ENCODE measurements at regions not wholly inside any gene's neighbourhood (a gene's known extent, or its start where the extent isn't known, plus 50 kb on each side); places are given as distances from the start of the nearest gene placed in this dataset.

DNA sequence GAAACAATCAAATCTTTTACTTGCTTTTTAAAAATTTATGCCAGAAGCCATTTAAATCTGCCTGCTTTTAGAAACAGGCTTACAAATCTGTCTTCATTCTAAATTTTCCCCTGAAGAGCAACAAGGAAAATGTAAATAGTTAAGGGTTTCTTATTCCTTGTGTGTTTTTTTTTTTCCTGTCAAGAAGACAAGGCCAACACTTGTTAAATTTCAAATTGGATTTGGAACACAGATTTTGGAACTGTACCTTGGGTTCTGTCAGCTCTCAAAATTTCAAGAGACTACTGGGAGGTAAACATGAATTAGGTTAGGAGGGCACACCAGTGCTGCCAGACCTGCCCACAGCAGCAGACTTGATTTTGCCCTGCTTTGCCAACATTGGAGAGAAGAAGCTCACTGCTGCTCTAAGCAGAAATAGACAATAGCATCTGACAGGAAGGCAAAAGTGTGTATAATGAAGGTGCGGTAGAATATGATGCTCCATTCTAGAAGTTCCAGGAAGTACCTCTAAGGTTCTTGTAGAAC is 121.7 kb downstream of the NHLRC3 start:
- no peak for DNase-seq (ENCODE audit: low read depth)

DNA sequence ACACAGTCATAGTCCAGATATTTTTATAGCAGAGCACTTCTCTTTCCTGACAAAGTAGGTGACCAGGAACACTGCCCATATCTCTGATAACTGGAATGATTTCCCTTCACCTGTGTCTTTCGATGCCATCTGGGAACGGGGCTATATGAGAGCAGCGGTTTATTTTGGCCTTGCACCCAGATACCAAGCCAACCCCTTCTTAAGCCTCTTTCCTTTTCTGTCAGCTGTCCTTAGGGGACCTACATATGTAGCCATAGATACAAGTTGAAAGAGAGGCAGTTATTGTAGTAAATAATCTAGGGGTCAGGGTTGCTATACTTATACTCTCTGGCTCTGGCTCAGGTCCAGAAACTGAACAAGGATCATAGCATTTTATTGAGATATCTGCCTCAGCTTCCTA is 128.8 kb downstream of the NHLRC3 start:
- no peak for DNase-seq (ENCODE audit: low read depth)

DNA sequence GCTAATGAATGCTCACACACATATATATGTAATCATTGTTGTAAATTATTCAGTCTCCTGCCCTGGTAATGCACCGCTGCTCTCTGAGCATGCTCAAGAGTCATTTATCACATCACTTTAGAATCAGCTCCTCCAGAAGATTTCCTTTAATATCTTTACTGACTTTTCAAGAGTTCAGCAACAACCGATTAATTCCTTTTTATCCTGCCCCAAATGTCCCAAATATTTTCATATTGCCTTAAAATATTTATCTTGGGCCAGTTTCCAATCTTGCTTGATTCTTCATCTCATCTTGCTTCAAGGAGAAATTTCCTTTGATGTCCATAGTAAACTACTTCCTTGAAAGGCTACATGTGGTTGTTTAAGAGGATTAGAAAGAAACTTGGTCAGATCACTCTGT is 132.5 kb downstream of the NHLRC3 start:
- DNase-seq (ENCODE audit: low read depth): no peak

DNA sequence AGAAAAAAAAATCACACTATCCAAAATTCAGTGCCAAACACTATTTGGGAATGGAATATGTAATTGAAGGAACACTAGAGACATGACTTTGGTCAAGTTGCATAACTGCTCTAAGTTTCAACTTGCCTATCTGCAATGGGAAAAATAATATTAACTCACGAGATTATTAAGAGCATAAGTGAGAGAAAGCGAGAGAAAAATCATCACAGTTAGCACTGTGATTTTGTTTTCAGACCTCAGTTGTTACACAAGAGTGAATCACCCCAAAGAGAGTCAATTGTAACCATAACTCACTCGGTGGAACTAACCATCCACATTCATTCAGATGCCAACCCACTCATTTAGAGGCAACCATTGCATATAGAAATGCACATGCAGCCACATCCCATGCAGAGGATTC is 147.1 kb downstream of the NHLRC3 start:
- no peak for DNase-seq (ENCODE audit: low read depth)

DNA sequence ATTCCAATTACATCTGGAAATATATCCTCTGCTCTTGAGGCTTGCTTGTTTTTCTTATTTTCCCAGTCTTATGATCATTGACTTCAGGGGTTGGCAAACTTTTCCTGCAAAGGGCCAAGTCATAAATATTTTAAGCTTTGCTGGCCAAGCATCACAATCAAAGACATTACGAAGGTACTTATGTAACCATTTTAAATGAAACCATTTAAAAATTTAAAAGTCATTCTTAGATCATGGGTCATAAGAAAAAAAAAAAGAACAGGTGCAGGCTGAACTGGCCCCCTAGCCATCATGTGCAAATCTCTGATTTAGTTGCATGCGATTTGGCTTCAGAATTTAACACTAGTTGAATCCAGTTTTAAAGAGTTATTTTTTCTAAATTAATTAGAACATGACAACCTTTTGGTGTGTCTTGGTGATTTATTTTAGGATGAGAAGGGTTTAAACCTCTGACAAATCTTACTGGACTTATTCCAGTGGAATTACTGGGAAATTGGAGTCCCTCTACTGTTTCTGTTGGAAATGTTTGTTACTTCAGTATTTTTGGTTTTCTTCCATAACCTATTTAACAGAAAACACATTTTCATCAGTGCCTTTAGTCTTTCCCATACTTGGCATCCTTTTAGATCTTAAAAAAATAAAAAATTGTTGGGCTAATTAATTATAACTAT is 148.1 kb downstream of the NHLRC3 start:
- DNase-seq (ENCODE audit: low read depth): no peak

DNA sequence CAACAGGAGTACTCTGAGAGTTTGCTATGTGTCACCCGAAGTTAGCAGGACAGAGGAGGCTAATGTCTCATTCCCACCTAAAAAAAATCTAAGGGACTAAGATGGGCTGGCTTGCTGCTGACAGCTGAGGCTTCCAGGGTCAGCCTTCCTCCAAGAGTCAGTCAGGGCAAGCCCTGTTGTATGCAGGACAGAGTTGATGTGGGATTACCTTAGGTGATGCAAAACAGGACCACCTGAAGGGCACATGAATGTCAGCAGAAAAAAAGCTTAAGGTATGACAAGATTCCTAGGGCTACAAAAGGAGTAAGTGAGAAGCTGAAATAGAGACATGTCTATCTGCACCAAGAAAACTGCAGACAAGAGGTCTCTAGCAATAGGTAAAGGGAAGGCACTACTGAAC is 151.5 kb downstream of the NHLRC3 start:
- no peak for DNase-seq (ENCODE audit: low read depth)

DNA sequence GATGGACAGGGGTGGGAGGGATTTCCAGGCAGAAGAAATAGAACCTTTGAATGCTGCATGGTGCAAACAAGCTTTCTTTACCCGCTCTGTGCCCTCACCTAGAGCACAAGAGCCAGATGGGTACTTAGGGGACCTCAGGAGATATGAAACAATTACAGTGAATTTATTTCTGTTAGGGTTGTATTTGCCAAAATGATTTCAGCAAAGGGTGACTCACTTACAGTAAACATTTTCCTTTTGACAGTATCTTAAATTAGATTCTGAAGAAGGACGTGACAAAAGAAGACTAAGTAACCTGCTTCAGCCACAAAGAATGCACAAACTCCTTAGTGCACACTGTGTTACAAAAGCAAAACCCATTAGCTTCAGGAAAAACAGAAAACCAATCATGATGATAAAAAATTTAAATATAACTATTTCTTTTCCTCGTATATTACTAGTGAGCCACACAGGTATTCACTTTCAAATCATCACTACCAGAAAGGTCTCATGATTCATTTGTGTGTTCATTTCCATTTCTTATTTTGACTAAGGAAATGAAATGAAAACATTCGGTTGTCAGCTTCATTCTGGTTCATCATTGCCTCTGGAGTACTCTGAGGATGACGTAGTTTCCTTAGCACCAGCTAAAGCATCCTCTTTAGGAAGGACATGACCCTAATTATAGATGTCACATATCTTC is 158.8 kb downstream of the NHLRC3 start:
- no peak for DNase-seq (ENCODE audit: low read depth)

DNA sequence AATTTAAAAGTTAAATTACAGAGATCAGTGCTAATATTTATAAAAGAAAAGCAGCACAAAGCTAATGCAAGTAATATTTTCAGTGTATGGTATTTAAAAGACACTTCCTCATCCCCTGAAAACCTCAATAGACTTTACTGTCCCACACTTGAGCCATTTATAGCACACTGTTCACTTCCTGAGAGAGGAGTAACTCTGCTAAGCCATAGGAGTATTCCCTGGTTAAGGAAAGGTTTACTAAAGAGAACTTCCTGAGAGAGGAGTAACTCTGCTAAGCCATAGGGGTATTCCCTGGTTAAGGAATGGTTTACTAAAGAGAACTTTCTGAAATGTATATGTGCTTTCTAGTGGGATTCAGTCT is 159.4 kb downstream of the NHLRC3 start:
- DNase-seq (ENCODE audit: low read depth): no peak

DNA sequence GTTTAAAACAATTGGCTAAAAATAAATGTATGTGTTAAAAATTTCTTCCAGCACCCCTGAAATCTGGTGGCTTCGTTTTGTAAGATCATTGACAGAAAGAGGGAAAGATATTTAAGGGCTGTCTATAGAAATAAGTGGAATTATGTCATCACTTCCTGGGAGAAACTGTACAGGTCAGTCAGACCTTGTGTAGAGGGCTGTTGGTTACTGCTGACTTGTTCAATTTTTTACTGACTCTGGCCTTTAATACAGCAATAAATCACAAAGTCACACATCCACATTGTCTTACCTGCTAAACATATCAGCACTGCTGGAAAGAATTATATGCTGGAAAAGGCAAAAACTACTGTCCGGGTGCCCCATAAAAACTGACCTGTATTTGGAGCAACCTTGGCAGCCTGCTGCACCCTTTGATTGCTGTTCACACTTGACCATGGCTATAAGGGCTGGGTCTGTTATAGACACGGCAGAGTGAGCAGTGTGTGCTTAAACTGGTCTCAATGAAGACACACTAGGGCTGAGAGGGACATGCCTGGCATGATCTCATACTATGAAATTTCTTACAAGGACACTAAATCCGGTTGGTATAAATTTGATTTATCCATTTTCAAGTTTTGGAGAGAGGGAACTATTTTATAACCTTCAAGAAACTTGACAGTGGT is 162.1 kb downstream of the NHLRC3 start:
- no peak for DNase-seq (ENCODE audit: low read depth)

DNA sequence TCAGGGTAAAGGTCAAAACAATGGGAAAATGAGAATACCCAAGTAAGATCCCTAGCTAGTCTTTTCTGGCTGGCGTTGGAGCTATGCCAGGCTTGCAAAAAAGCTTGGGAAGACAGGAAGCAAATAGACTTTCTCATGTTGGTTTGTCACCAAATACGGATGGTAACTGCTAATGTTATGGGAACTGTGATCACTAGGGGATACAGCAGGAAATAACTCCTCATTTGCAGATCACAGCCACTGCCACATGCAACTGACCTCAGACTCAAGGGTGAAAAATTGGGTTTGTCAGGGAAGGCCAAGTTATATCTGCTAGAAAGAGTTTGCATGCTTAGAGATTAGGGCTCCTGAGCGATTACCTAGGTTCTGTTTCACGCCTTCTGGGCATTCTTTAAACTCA is 162.9 kb downstream of the NHLRC3 start:
- no peak for DNase-seq (ENCODE audit: low read depth)

DNA sequence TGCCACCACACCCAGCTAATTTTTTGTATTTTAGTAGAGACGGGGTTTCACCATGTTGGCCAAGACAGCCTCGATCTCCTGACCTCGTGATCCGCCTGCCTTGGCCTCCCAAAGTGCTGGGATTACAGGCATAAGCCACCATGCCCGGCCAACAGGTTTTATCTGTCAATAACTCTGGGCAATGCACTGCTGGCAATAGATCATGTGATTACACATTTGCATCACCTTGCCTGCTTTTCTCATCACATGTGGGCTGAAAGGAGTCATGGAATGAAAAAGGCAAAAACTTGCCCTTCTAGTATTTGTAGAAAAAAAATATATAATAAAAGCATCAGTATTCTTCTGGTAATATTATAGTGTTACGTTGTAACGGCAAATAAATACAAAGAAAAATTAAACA is 164.5 kb downstream of the NHLRC3 start:
- no peak for DNase-seq (ENCODE audit: low read depth)

DNA sequence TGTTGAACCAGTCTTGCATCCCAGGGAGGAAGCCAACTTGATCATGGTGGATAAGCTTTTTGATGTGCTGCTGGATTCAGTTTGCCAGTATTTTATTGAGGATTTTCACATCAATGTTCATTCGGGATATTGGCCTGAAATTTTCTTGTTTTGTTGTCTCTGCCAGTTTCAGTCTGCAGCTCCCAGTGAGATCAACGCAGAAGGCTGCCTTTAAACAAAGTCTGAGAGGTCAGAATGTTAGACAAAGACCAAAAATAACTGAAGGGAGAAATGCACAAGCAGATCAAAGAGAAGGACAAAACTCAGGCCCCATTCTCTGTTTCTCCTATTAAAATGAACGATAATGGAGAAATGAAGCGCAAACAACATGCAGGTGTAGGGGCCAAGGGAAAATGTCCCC is 170.4 kb downstream of the NHLRC3 start:
- no peak for DNase-seq (ENCODE audit: low read depth)

DNA sequence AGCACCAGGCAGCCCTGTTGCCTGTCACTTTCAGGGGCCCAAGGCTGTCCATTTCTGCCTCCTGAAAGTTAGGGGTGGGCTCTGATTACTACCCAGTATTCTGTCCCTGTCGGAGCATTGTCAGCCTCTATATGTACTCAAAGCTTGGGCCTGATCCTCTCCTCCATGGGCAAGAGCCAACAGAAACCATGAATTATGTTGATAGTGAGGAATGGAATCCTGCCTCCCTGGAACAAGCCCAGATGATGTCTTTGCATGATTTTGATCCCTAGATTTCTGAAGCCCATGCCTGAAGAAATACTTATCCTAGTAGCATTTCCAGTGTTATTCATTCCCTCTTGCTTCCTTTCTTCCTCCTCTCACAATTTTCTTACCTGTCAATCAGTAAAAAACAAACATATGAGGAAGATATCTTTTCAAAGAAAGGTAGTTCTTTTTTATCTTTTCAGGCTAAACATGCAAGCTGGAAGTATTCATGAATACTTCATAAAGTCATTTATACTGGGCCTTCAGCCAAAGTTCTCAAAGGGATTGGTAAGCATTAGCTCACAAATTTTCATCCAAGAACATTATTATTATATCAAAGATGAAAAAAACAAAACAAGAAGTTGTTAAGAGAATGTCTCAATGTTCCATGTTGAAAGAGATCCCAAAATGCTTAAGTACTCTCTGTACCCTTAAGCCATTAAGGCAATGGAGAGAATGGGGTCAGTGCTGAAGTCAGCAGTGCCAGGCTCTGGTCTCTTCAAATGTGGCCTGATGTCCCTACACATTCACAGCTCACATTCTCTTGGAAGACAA is 171.7 kb downstream of the NHLRC3 start:
- no peak for DNase-seq (ENCODE audit: low read depth)

DNA sequence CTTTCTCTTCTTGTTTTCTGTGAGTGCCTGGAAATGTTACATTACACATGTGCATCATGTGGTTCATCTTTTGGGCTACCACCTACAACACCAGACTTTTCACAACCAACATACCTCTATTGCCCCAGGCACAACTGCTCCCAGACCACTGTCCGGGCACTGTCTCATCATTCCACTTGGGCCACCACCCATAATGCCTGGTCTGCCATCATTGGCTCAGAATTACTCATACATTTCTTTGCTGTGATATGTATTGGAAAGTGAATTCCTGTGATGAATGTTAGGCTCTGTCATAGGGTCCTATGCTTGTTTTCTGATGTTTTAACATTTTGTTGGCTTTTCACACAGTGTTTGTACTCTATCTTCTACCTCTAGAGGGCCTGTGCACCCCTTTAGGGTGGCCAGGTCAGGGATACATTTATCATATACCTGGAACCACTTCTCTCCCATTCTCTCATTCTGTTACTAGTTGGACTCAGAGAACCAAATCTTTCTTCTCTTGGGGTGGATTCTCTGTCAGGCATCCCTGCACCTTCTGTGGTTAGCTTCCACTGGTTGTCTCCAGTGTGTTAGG is 172.8 kb downstream of the NHLRC3 start:
- DNase-seq (ENCODE audit: low read depth): no peak

DNA sequence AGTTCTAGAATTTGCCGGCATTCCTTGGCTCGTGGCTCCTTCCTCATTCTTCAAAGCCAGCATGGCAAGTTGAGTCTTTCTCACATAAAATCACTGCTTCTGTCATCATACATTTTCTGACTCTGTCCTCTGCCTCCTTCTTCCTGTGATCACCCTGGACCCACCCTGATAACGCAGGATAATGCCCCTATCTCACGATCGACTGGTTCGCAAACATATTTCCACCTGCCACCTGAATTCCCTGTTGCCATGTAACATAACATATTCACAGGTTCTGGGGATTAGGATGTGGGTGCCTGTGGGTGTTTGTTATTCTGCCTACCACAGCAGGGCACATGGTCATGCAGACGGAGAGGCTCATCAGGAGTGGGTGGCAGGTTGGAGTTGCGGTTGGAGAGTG is 177.7 kb downstream of the NHLRC3 start:
- DNase-seq (ENCODE audit: low read depth): no peak

DNA sequence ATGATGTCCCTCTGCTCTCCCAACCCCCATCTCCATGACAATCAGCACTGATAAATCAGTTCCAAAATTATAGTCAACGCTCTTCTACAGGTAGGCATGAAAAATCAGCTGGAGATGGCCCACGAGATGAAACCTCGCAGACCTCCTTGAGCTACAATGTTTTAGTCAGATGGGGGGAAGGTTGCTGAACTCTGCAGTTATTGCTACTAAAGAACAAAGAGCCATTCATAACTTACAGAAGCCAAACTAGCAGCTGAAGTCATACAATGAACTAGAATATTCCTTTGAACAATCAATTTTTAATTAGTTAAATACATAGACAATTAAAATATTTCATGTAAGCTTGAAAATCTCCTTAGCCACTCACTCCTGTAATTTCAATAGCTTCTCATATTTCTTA is 179.2 kb downstream of the NHLRC3 start:
- DNase-seq (ENCODE audit: low read depth): no peak

DNA sequence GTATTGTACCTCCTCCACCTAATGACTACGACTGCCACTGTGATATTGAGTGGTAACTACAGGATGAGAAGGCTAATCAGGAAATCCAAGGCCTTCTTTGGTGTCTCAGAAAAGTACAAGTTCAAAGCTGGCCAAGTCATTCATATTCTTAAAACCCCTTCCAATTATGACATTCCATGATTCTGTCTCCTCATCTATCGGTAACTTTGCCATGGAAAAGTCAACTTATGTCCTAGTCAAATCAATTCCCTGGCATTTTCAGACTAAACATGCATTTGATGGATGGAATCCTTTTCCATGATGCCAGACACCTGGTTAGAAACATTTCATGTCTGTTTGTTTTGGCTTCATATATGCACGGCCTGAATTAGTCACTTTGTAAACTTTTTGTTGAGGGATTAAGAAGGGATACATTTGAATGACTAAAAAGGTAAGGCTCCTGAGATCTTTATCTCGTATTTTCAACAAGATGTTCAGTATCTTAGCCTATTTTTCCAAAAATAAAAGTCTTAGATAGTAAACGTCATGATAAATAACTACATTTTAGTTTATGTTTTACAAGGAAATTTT is 186.5 kb downstream of the NHLRC3 start:
- DNase-seq (ENCODE audit: low read depth): no peak

DNA sequence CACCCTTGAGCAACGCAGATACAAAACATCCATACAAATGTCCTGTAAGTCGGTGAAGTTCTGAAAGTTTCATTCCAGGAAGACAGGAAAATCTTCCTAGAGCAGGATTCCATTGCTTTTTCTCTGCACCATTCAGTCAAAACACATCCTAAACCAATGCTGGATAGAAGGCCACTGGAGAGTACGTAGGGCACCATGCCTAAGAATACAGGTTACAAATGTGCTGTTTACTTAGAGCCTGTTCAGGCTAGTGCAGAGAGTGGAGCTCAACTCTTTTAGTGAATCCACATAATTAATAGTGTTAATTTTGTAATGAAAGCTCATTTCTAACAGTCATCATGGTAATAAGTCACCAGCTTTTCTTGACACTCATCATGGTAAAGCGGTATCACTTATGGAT is 187.6 kb downstream of the NHLRC3 start:
- no peak for DNase-seq (ENCODE audit: low read depth)

DNA sequence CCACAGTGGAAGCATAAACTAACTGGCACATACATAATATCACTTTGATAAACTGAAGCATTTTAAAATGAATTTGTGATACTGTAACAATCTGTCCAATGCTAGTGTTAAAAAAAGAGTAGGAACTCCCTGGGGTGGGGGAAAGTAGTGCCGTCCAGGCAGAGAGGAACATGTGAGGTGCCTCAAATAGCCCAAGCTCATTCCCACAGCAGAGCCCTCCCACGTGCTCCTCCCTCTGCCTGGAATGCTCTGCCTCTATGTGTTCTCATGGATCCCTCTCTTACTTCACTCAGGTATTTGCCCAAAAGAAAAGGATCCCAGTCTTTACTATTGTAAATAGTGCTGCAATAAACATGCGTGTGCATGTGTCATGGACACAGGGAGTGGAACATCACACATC is 188.1 kb downstream of the NHLRC3 start:
- DNase-seq (ENCODE audit: low read depth): no peak

DNA sequence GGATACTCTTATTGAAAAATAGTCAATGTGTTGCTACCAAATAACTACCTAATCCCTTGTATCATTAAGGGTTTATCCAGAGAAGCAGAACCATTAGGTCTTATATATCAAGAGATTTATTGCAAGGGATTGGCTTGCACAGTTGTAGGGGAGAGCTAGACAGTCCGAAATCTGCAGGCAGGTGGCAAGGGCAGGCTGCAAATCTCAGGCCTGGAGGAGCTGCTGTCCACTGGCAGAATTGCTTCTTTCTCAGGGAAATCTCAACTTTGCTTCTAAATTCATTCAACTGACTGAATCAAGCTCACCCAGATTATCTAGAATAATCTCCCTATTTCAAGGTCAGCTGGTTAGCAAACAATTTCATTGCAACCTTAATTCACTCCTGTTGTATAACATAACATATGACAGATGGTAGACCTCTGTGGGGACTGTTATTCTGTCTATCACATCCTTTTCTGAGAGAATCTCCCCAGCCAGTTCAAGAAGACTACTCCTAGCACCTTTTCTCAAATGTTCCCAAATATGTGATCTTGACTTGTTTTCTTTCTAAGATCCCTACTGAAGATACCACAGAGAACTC is 194.2 kb downstream of the NHLRC3 start:
- no peak for DNase-seq (ENCODE audit: low read depth)

DNA sequence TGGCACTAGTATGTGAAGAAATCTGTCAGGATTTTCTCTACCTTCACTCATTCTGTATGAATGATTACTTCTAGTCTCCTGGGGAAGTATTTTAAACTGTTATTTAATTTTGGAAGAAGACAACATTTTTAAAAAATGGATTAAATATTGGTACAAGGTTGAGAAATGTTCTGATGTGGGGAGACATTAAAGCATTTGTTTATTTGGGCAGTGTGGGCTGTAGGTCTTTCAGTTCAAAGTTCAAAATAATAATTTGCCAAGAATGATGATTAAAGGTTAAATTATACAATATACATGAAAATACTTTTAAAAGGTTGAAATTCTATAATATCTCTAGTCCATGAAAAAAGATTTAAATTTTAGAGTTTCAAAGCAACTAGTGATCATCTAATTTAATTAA is 194.7 kb downstream of the NHLRC3 start:
- DNase-seq (ENCODE audit: low read depth): no peak

DNA sequence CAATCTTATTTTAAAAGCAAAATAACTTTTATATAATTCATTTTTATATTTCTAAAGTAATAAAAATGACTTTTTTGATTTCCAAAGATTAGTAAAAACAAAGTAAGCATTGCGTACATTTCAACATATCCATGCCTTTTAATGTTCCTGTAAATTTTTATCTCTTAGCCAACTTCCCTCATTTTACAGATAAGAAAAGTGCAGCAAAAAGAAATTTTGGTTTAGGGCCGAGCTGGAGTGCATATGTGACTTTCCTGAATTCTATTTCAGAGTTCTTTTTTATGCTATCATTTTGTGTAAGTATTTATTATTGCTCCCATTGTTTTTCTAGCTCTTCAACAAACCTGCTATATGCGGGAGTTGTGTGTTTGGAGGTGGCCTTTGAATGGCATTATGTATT is 195.3 kb downstream of the NHLRC3 start:
- no peak for DNase-seq (ENCODE audit: low read depth)

Measured in activated T-cell treated with anti-CD3 and anti-CD28 coated beads for 24 hours (primary cell).